H4 (cell line): ENCODE measurements at regions not wholly inside any gene's neighbourhood (a gene's known extent, or its start where the extent isn't known, plus 50 kb on each side); places are given as distances from the start of the nearest gene placed in this dataset.

Source experiments
- DNase-seq: peaks from one replicate; pipeline ENCODE4 v3.0.0-alpha.2; 2015; ENCODE audit warnings: low spot score

GRCh38 chr9:115254287-115255180, 136.6 kb upstream of the TNC start:
- no peak for DNase-seq

- DNase-seq = no peak
These were observed 143.7 kb upstream of the TNC start for GRCh38 chr9:115261656-115262081.

- peak; percentile 90 for DNase-seq
These were observed 144.5 kb upstream of the TNC start for GRCh38 chr9:115262477-115262876.

GRCh38 chr9:115262952-115263351, 145.0 kb upstream of the TNC start:
- no peak for DNase-seq

- no peak for DNase-seq
These were observed 145.6 kb upstream of the TNC start for GRCh38 chr9:115263371-115264075.

- no peak for DNase-seq
These were observed 146.4 kb upstream of the TNC start for GRCh38 chr9:115264313-115264712.

GRCh38 chr9:115267790-115268189, 149.8 kb upstream of the TNC start:
- peak; percentile 6 for DNase-seq

GRCh38 chr9:115275753-115276152, 157.8 kb upstream of the TNC start:
- peak; percentile 9 for DNase-seq

- no peak for DNase-seq
These were observed 158.7 kb upstream of the TNC start for GRCh38 chr9:115276621-115277020.

- DNase-seq = no peak
These were observed 159.3 kb upstream of the TNC start for GRCh38 chr9:115277301-115277700.

GRCh38 chr9:115278326-115279035, 160.5 kb upstream of the TNC start:
- DNase-seq = no peak

GRCh38 chr9:115283395-115283794, 165.4 kb upstream of the TNC start:
- no peak for DNase-seq

GRCh38 chr9:115285836-115286235, 167.9 kb upstream of the TNC start:
- DNase-seq = no peak

GRCh38 chr9:115286411-115286810, 168.5 kb upstream of the TNC start:
- no peak for DNase-seq

- DNase-seq = peak; percentile 72
These were observed 171.8 kb upstream of the TNC start for GRCh38 chr9:115289757-115290208.

- no peak for DNase-seq
These were observed 173.9 kb upstream of the TNC start for GRCh38 chr9:115291841-115292240.

GRCh38 chr9:115292584-115293279, 174.8 kb upstream of the TNC start:
- no peak for DNase-seq

GRCh38 chr9:115295734-115296133, 177.8 kb upstream of the TNC start:
- DNase-seq = no peak

- peak; percentile 79 for DNase-seq
These were observed 179.0 kb upstream of the TNC start for GRCh38 chr9:115296831-115297565.

GRCh38 chr9:115300116-115300515, 182.2 kb upstream of the TNC start:
- DNase-seq = no peak

GRCh38 chr9:115300874-115301273, 182.9 kb upstream of the TNC start:
- DNase-seq = no peak
